ENCODE measurements at regions not wholly inside any gene's neighbourhood (a gene's known extent, or its start where the extent isn't known, plus 50 kb on each side); places are given as distances from the start of the nearest gene placed in this dataset.

- Histone ChIP-seq H3F3A (ENCODE audit: insufficient read depth, low read length, poor library complexity, severe bottlenecking) (peaks cover 7% of the 10 kb centered on the region), H4K20me1 (ENCODE audit: insufficient read depth) (no peaks in the 10 kb centered on the region), H3K9ac (ENCODE audit: low read length) (peak overlapping the region; percentile 22), H3K27ac (ENCODE audit: low read length) (peak overlapping the region; percentile 65), H3K36me3 (ENCODE audit: insufficient read depth, low read length) (no peaks in the 10 kb centered on the region), H3K4me2 (ENCODE audit: low read length) (peak overlapping the region; percentile 33), H2AFZ (ENCODE audit: low read depth, low read length) (no peak overlapping the region), H3K27me3 (ENCODE audit: insufficient read depth, low read depth, low read length) (no peaks in the 10 kb centered on the region), H3K4me3 (ENCODE audit: low read length) (peak overlapping the region; percentile 48), H3K79me2 (replicated peaks; ENCODE audit: insufficient read depth, low read length) (no peaks in the 10 kb centered on the region), H3K9me2 (ENCODE audit: insufficient read depth, low read length) (no peaks in the 10 kb centered on the region), H3K9me3 (ENCODE audit: low read length) (no peaks in the 10 kb centered on the region)
- TF ChIP-seq POLR2AphosphoS5 (IDR thresholded peaks at IDR 0.05) (peak; percentile 79), EZH2 (IDR thresholded peaks at IDR 0.05; ENCODE audit: borderline replicate concordance, insufficient read depth, low read length, poor library complexity, severe bottlenecking) (no peak), SMC3 (conservative IDR thresholded peaks at IDR 0.05; ENCODE audit: poor library complexity) (peak; percentile 70), MXI1 (conservative IDR thresholded peaks at IDR 0.05; ENCODE audit: poor library complexity, severe bottlenecking) (no peak), EP300 (conservative IDR thresholded peaks at IDR 0.05; ENCODE audit: poor library complexity, severe bottlenecking) (peak; percentile 92), RAD21 (conservative IDR thresholded peaks at IDR 0.05) (peak; percentile 75), REST (IDR thresholded peaks at IDR 0.05; ENCODE audit: borderline replicate concordance) (peak; percentile 75)
- TF ChIP-seq, protein P1, sequence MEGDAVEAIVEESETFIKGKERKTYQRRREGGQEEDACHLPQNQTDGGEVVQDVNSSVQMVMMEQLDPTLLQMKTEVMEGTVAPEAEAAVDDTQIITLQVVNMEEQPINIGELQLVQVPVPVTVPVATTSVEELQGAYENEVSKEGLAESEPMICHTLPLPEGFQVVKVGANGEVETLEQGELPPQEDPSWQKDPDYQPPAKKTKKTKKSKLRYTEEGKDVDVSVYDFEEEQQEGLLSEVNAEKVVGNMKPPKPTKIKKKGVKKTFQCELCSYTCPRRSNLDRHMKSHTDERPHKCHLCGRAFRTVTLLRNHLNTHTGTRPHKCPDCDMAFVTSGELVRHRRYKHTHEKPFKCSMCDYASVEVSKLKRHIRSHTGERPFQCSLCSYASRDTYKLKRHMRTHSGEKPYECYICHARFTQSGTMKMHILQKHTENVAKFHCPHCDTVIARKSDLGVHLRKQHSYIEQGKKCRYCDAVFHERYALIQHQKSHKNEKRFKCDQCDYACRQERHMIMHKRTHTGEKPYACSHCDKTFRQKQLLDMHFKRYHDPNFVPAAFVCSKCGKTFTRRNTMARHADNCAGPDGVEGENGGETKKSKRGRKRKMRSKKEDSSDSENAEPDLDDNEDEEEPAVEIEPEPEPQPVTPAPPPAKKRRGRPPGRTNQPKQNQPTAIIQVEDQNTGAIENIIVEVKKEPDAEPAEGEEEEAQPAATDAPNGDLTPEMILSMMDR (IDR thresholded peaks at IDR 0.05; ENCODE audit: poor library complexity, severe bottlenecking) = peak; percentile 71
Observed at GRCh38 chr7:94223375-94224084, 171.2 kb upstream of the COL1A2 start.

GRCh38 chr7:94228223-94228622 is 166.5 kb upstream of the COL1A2 start:
- Histone ChIP-seq H3K79me2 (replicated peaks; ENCODE audit: insufficient read depth, low read length) (no peaks in the 10 kb centered on the region), H3K9me2 (ENCODE audit: insufficient read depth, low read length) (no peaks in the 10 kb centered on the region), H3K36me3 (ENCODE audit: insufficient read depth, low read length) (no peaks in the 10 kb centered on the region), H3K9ac (ENCODE audit: low read length) (no peak overlapping the region), H4K20me1 (ENCODE audit: insufficient read depth) (no peaks in the 10 kb centered on the region), H3K4me2 (ENCODE audit: low read length) (no peak overlapping the region), H3K27ac (ENCODE audit: low read length) (no peak overlapping the region), H3K9me3 (ENCODE audit: low read length) (no peaks in the 10 kb centered on the region), H3K4me3 (ENCODE audit: low read length) (no peak overlapping the region), H3F3A (ENCODE audit: insufficient read depth, low read length, poor library complexity, severe bottlenecking) (peaks cover 3% of the 10 kb centered on the region), H2AFZ (ENCODE audit: low read depth, low read length) (no peak overlapping the region), H3K27me3 (ENCODE audit: insufficient read depth, low read depth, low read length) (no peaks in the 10 kb centered on the region)
- no peak for TF ChIP-seq POLR2AphosphoS5 (IDR thresholded peaks at IDR 0.05)
- TF ChIP-seq, protein P1 (IDR thresholded peaks at IDR 0.05; ENCODE audit: poor library complexity, severe bottlenecking) = no peak
- no peak for TF ChIP-seq TAF1 (IDR thresholded peaks at IDR 0.05; ENCODE audit: low read depth)
- no peak for TF ChIP-seq EZH2 (IDR thresholded peaks at IDR 0.05; ENCODE audit: borderline replicate concordance, insufficient read depth, low read length, poor library complexity, severe bottlenecking)
- no peak for TF ChIP-seq SMC3 (conservative IDR thresholded peaks at IDR 0.05; ENCODE audit: poor library complexity)
- TF ChIP-seq RAD21 (conservative IDR thresholded peaks at IDR 0.05) = no peak
- no peak for TF ChIP-seq REST (IDR thresholded peaks at IDR 0.05; ENCODE audit: borderline replicate concordance)
- no peak for TF ChIP-seq EP300 (conservative IDR thresholded peaks at IDR 0.05; ENCODE audit: poor library complexity, severe bottlenecking)
- TF ChIP-seq MXI1 (conservative IDR thresholded peaks at IDR 0.05; ENCODE audit: poor library complexity, severe bottlenecking) = no peak
